ENCODE measurements at regions not wholly inside any gene's neighbourhood (a gene's known extent, or its start where the extent isn't known, plus 50 kb on each side); places are given as distances from the start of the nearest gene placed in this dataset.

GRCh38 chr3:20425138-20425537, 239.1 kb upstream of the SGO1 start:
- DNase-seq (ENCODE audit: low read depth in 2 of 3, low spot score in 2 of 3) = no peak

- DNase-seq (ENCODE audit: low read depth in 2 of 3, low spot score in 2 of 3) = no peak
Observed at GRCh38 chr3:20424086-20424485, 238.1 kb upstream of the SGO1 start.

- DNase-seq (ENCODE audit: low read depth in 2 of 3, low spot score in 2 of 3) = no peak
Observed at GRCh38 chr3:20422391-20422790, 236.4 kb upstream of the SGO1 start.

- DNase-seq (ENCODE audit: low read depth in 2 of 3, low spot score in 2 of 3) = no peak
Observed at GRCh38 chr3:20417388-20418108, 231.5 kb upstream of the SGO1 start.

- DNase-seq (ENCODE audit: low read depth in 2 of 3, low spot score in 2 of 3) = no peak
Observed at GRCh38 chr3:20406611-20407011, 220.6 kb upstream of the SGO1 start.

GRCh38 chr3:20405744-20406143, 219.7 kb upstream of the SGO1 start:
- no peak for DNase-seq (ENCODE audit: low read depth in 2 of 3, low spot score in 2 of 3)

GRCh38 chr3:20405231-20405630, 219.2 kb upstream of the SGO1 start:
- no peak for DNase-seq (ENCODE audit: low read depth in 2 of 3, low spot score in 2 of 3)

GRCh38 chr3:20404741-20405100, 218.7 kb upstream of the SGO1 start:
- DNase-seq (ENCODE audit: low read depth in 2 of 3, low spot score in 2 of 3) = no peak

- no peak for DNase-seq (ENCODE audit: low read depth in 2 of 3, low spot score in 2 of 3)
Observed at GRCh38 chr3:20403986-20404740, 218.2 kb upstream of the SGO1 start.

GRCh38 chr3:20401253-20401652, 215.2 kb upstream of the SGO1 start:
- DNase-seq (ENCODE audit: low read depth in 2 of 3, low spot score in 2 of 3) = no peak

- DNase-seq (ENCODE audit: low read depth in 2 of 3, low spot score in 2 of 3) = no peak
Observed at GRCh38 chr3:20400686-20401085, 214.7 kb upstream of the SGO1 start.

GRCh38 chr3:20400281-20400680, 214.3 kb upstream of the SGO1 start:
- DNase-seq (ENCODE audit: low read depth in 2 of 3, low spot score in 2 of 3) = no peak

GRCh38 chr3:20396335-20396734, 210.3 kb upstream of the SGO1 start:
- no peak for DNase-seq (ENCODE audit: low read depth in 2 of 3, low spot score in 2 of 3)

- no peak for DNase-seq (ENCODE audit: low read depth in 2 of 3, low spot score in 2 of 3)
Observed at GRCh38 chr3:20395692-20396091, 209.7 kb upstream of the SGO1 start.

- no peak for DNase-seq (ENCODE audit: low read depth in 2 of 3, low spot score in 2 of 3)
Observed at GRCh38 chr3:20394243-20394642, 208.2 kb upstream of the SGO1 start.

- DNase-seq (ENCODE audit: low read depth in 2 of 3, low spot score in 2 of 3) = no peak
Observed at GRCh38 chr3:20391644-20392043, 205.6 kb upstream of the SGO1 start.

GRCh38 chr3:20388971-20389370, 203.0 kb upstream of the SGO1 start:
- DNase-seq (ENCODE audit: low read depth in 2 of 3, low spot score in 2 of 3) = no peak

GRCh38 chr3:20380295-20380694, 194.3 kb upstream of the SGO1 start:
- DNase-seq (ENCODE audit: low read depth in 2 of 3, low spot score in 2 of 3) = no peak

GRCh38 chr3:20378315-20378714, 192.3 kb upstream of the SGO1 start:
- DNase-seq (ENCODE audit: low read depth in 2 of 3, low spot score in 2 of 3) = no peak

GRCh38 chr3:20376665-20377217, 190.7 kb upstream of the SGO1 start:
- DNase-seq (ENCODE audit: low read depth in 2 of 3, low spot score in 2 of 3) = no peak

- no peak for DNase-seq (ENCODE audit: low read depth in 2 of 3, low spot score in 2 of 3)
Observed at GRCh38 chr3:20375302-20375701, 189.3 kb upstream of the SGO1 start.

All from hematopoietic multipotent progenitor cell (in vitro differentiated cells).